A549 (cell line): ENCODE measurements at regions not wholly inside any gene's neighbourhood (a gene's known extent, or its start where the extent isn't known, plus 50 kb on each side); places are given as distances from the start of the nearest gene placed in this dataset.

ENCODE experiments used
- CHD2 ChIP-seq: fragments of 150-350 bp; IDR thresholded peaks from 2 replicates; pipeline ENCODE4 v1.6.1; 2014; ENCODE audit warnings: low read length; ENCODE audit not compliant: partially characterized antibody
- ELK1 ChIP-seq: fragments of 150-350 bp; IDR thresholded peaks from 2 replicates; pipeline ENCODE4 v1.6.1; 2014; ENCODE audit warnings: low read depth, mild to moderate bottlenecking, low read length
- HOXA7 ChIP-seq: fragments of 250-450 bp; sonication (Bioruptor Pico); IDR thresholded peaks from 2 replicates; pipeline ENCODE4 v1.5.0; 2020; ENCODE audit warnings: mild to moderate bottlenecking, moderate library complexity
- JUN ChIP-seq, 2 experiments: fragments of >200 bp; sonication (Bioruptor Twin); formaldehyde crosslinking; IDR thresholded peaks; 2 replicates in 1 of 2; 3 replicates in 1 of 2; pipeline ENCODE4 v1.6.1; 2016 to 2017
- KDM1A ChIP-seq: fragments of 200-600 bp; sonication (generic); IDR thresholded peaks from 2 replicates; pipeline ENCODE4 v1.6.1; 2016; ENCODE audit warnings: low read depth, mild to moderate bottlenecking
- MAZ ChIP-seq: fragments of 150-350 bp; IDR thresholded peaks from 2 replicates; pipeline ENCODE4 v1.6.1; 2014; ENCODE audit warnings: antibody characterized with exemption, low read depth, low read length, borderline replicate concordance
- POLR2A ChIP-seq: IDR thresholded peaks from 2 replicates; pipeline ENCODE4 v1.6.1; 2012; ENCODE audit warnings: mild to moderate bottlenecking, low read length
- SMC3 ChIP-seq: fragments of >200 bp; sonication (Bioruptor Twin); formaldehyde crosslinking; IDR thresholded peaks from 3 replicates; pipeline ENCODE4 v1.6.1; 2018; ENCODE audit warnings: inconsistent platforms
- ZSCAN20 ChIP-seq: fragments of 250-450 bp; sonication (Bioruptor Pico); IDR thresholded peaks from 2 replicates; pipeline ENCODE4 v1.8.0; 2022; ENCODE audit warnings: mild to moderate bottlenecking, moderate library complexity
- TF ChIP-seq, protein P1 (sequence below): fragments of >200 bp; sonication (Bioruptor Twin); formaldehyde crosslinking; IDR thresholded peaks from 3 replicates; pipeline ENCODE4 v1.5.1; 2016
- TF ChIP-seq, protein P2 (sequence below): fragments of >200 bp; sonication (Bioruptor Twin); formaldehyde crosslinking; IDR thresholded peaks from 3 replicates; pipeline ENCODE4 v1.6.1; 2016

GRCh38 chr5:122718611-122719010 is 56.3 kb upstream of the SNX2 start:
- TF ChIP-seq ZSCAN20 (CRISPR knock-in tag) (no peak), ELK1 (no peak), JUN (IDR thresholded peaks at IDR 0.05) (no peak), HOXA7 (no peak), SMC3 (no peak), MAZ (no peak), POLR2A (no peak), CHD2 (no peak), KDM1A (no peak)
- TF ChIP-seq, protein P1, sequence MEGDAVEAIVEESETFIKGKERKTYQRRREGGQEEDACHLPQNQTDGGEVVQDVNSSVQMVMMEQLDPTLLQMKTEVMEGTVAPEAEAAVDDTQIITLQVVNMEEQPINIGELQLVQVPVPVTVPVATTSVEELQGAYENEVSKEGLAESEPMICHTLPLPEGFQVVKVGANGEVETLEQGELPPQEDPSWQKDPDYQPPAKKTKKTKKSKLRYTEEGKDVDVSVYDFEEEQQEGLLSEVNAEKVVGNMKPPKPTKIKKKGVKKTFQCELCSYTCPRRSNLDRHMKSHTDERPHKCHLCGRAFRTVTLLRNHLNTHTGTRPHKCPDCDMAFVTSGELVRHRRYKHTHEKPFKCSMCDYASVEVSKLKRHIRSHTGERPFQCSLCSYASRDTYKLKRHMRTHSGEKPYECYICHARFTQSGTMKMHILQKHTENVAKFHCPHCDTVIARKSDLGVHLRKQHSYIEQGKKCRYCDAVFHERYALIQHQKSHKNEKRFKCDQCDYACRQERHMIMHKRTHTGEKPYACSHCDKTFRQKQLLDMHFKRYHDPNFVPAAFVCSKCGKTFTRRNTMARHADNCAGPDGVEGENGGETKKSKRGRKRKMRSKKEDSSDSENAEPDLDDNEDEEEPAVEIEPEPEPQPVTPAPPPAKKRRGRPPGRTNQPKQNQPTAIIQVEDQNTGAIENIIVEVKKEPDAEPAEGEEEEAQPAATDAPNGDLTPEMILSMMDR = no peak
- TF ChIP-seq, protein P2, sequence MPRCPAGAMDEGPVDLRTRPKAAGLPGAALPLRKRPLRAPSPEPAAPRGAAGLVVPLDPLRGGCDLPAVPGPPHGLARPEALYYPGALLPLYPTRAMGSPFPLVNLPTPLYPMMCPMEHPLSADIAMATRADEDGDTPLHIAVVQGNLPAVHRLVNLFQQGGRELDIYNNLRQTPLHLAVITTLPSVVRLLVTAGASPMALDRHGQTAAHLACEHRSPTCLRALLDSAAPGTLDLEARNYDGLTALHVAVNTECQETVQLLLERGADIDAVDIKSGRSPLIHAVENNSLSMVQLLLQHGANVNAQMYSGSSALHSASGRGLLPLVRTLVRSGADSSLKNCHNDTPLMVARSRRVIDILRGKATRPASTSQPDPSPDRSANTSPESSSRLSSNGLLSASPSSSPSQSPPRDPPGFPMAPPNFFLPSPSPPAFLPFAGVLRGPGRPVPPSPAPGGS = no peak
